Caco-2 (cell line): ENCODE measurements at regions not wholly inside any gene's neighbourhood (a gene's known extent, or its start where the extent isn't known, plus 50 kb on each side); places are given as distances from the start of the nearest gene placed in this dataset.

Source experiments
- BruUV-seq: library from RNA; stranded (reverse); fragments of 400-500 nt; replicated peaks from 2 replicates; lab custom pipeline; 2021; lab: Mats Ljungman, UMichigan
- CTCF ChIA-PET: fragments of 300-600 bp; sonication (Branson Sonifier 250); formaldehyde crosslinking; loops from one replicate; lab custom pipeline; 2022; ENCODE audit warnings: antibody characterized with exemption; lab: Charles Lee
- POLR2A ChIA-PET: fragments of 300-600 bp; sonication (Branson Sonifier 250); formaldehyde crosslinking; loops from one replicate; lab custom pipeline; 2022; ENCODE audit warnings: antibody characterized with exemption; lab: Charles Lee
- DNase-seq, 2 experiments: peaks; one replicate each; pipeline versions ENCODE4 v3.0.0 to v3.0.0-alpha.2; 2020 to 2022
- H3K27me3 ChIP-seq: replicated peaks from 2 replicates; pipeline ENCODE4 v1.6.0; 2011; ENCODE audit warnings: low read length; ENCODE audit not compliant: control insufficient read depth, insufficient read depth
- H3K36me3 ChIP-seq: 2 replicates; pipeline ENCODE4 v1.5.1; 2011; ENCODE audit warnings: low read length; ENCODE audit not compliant: control insufficient read depth, insufficient read depth
- H3K4me1 ChIP-seq: fragments of 250-450 bp; sonication (Bioruptor Pico); 2 replicates; pipeline ENCODE4 v1.5.1; 2020; ENCODE audit warnings: mild to moderate bottlenecking
- H3K4me3 ChIP-seq: 2 replicates; pipeline ENCODE4 v1.5.1; 2011; ENCODE audit warnings: low read depth, mild to moderate bottlenecking, control low read depth, low read length
- H3K9me3 ChIP-seq: fragments of 250-450 bp; sonication (Bioruptor Pico); 2 replicates; pipeline ENCODE4 v1.5.1; 2020; ENCODE audit warnings: mild to moderate bottlenecking, moderate library complexity
- H3K27ac Mint-ChIP-seq: one replicate; pipeline ENCODE4 v1.8.0; 2022; ENCODE audit warnings: mixed read lengths; ENCODE audit not compliant: unreplicated experiment
- H3K27me3 Mint-ChIP-seq: one replicate; pipeline ENCODE4 v1.8.0; 2022; ENCODE audit warnings: mixed read lengths; ENCODE audit not compliant: insufficient read depth, unreplicated experiment
- H3K36me3 Mint-ChIP-seq: one replicate; pipeline ENCODE4 v1.8.0; 2022; ENCODE audit warnings: mild to moderate bottlenecking, mixed read lengths; ENCODE audit not compliant: insufficient read depth, unreplicated experiment
- H3K4me1 Mint-ChIP-seq: one replicate; pipeline ENCODE4 v1.8.0; 2022; ENCODE audit warnings: low read depth, mixed read lengths; ENCODE audit not compliant: unreplicated experiment
- H3K4me3 Mint-ChIP-seq: one replicate; pipeline ENCODE4 v1.8.0; 2022; ENCODE audit warnings: mild to moderate bottlenecking, moderate library complexity, mixed read lengths; ENCODE audit not compliant: unreplicated experiment
- H3K9me3 Mint-ChIP-seq: one replicate; pipeline ENCODE4 v1.8.0; 2022; ENCODE audit warnings: mixed read lengths; ENCODE audit not compliant: unreplicated experiment
- intact Hi-C: fragments of 100-400 bp; cut with micrococcal nuclease; formaldehyde crosslinking; loops from one replicate; pipeline ENCODE4 v1.10.0; 2022; ENCODE audit not compliant: unreplicated experiment
- TF ChIP-seq, protein P1 (sequence below), 2 experiments: fragments of 200-600 bp in 1 of 2; IDR thresholded peaks; 1 replicate in 1 of 2; 2 replicates in 1 of 2; pipeline versions ENCODE4 v1.5.1 to v1.8.0; 2011 to 2022; ENCODE audit warnings: antibody characterized with exemption in 1 of 2, control low read depth in 1 of 2, inconsistent platforms in 1 of 2, low read depth in 1 of 2, low read length in 1 of 2, mild to moderate bottlenecking in 1 of 2, moderate library complexity in 1 of 2; ENCODE audit not compliant: insufficient read depth in 1 of 2, severe bottlenecking in 1 of 2, unreplicated experiment in 1 of 2

DNA sequence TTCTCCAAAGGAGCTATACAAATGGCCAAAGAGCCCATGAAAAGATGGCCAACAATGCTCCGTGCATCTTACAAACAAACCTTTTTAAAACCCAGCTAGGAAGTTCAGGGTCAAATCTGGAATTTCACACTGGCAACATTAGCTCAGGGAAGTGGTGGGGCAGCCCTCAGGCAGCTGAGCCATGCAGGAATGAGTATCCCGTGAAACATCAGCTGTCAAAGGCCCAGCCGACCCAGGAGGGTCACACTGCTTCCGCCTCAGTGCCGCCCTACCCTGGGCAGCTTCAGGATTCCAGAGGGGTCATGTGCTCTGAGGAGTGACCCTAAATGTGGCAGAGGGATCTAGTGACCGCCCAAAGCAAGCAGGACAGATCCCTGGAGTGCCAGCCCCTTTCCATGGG lies 73.4 kb downstream of the LINC01488 start:
- intact Hi-C loops, result no loop called here
- H3K4me1 ChIP-seq, result no peaks in the 10 kb centered on the region
- peak in 1 of 2 experiments; percentile 31 for DNase-seq
- Mint-ChIP-seq H3K36me3 (no peaks in the 10 kb centered on the region), H3K9me3 (peaks cover 19% of the 10 kb centered on the region), H3K27ac (no peak overlapping the region), H3K4me3 (no peak overlapping the region), H3K4me1 (no peaks in the 10 kb centered on the region), H3K27me3 (no peaks in the 10 kb centered on the region)
- no peaks in the 10 kb centered on the region for H3K36me3 ChIP-seq
- peaks cover 21% of the 10 kb centered on the region for H3K9me3 ChIP-seq
- H3K4me3 ChIP-seq, result no peak overlapping the region
- no TSS peak for BruUV-seq
- ChIA-PET CTCF (interaction anchor here (0.7 kb wide), 1 partner anchor 21 kb away, joined by 6 read pairs; no protein-coding TSS in a partner anchor), POLR2A (interaction anchor here (0.7 kb wide), 1 partner anchor 39 kb away, joined by 9 read pairs; no protein-coding TSS in a partner anchor)
- no peaks in the 10 kb centered on the region for H3K27me3 ChIP-seq
- TF ChIP-seq, protein P1, sequence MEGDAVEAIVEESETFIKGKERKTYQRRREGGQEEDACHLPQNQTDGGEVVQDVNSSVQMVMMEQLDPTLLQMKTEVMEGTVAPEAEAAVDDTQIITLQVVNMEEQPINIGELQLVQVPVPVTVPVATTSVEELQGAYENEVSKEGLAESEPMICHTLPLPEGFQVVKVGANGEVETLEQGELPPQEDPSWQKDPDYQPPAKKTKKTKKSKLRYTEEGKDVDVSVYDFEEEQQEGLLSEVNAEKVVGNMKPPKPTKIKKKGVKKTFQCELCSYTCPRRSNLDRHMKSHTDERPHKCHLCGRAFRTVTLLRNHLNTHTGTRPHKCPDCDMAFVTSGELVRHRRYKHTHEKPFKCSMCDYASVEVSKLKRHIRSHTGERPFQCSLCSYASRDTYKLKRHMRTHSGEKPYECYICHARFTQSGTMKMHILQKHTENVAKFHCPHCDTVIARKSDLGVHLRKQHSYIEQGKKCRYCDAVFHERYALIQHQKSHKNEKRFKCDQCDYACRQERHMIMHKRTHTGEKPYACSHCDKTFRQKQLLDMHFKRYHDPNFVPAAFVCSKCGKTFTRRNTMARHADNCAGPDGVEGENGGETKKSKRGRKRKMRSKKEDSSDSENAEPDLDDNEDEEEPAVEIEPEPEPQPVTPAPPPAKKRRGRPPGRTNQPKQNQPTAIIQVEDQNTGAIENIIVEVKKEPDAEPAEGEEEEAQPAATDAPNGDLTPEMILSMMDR (IDR thresholded peaks at IDR 0.05; ENCODE audit: insufficient read depth in 1 of 2, low read depth in 1 of 2, low read length in 1 of 2, severe bottlenecking in 1 of 2, unreplicated experiment in 1 of 2), result no peak

DNA sequence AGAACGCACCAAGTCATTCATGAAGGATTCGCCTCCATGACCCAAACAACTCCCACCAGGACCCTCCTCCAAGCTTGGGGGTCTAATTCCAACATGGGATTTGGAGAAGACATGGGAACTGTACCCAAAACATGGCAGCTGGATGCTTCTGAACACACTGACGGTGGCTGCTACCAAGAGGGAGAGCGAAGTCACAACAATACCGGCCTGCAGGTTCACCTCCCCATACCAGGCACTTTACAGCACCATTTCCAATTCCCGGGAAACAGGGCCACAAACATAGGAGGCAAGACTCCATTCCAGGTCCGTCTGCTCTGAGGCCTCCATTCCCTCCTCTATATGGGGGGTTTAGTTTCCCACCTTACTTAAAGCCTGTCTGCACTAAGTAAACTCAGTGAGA lies 75.8 kb downstream of the LINC01488 start:
- H3K4me1 Mint-ChIP-seq, result no peaks in the 10 kb centered on the region
- peaks cover 2% of the 10 kb centered on the region for H3K9me3 Mint-ChIP-seq
- TF ChIP-seq, protein P1 (IDR thresholded peaks at IDR 0.05; ENCODE audit: insufficient read depth in 1 of 2, low read depth in 1 of 2, low read length in 1 of 2, severe bottlenecking in 1 of 2, unreplicated experiment in 1 of 2), result no peak
- H3K4me1 ChIP-seq, result no peaks in the 10 kb centered on the region
- H3K27me3 ChIP-seq, result no peaks in the 10 kb centered on the region
- H3K4me3 Mint-ChIP-seq, result no peak overlapping the region
- BruUV-seq, result no TSS peak
- ChIA-PET CTCF (no interaction called here), POLR2A (no interaction called here)
- H3K27ac Mint-ChIP-seq, result no peak overlapping the region
- intact Hi-C loops, result no loop called here
- H3K36me3 Mint-ChIP-seq, result no peaks in the 10 kb centered on the region
- H3K9me3 ChIP-seq, result no peaks in the 10 kb centered on the region
- DNase-seq, result peak in 1 of 2 experiments; percentile 22
- no peak overlapping the region for H3K4me3 ChIP-seq
- no peaks in the 10 kb centered on the region for H3K36me3 ChIP-seq
- H3K27me3 Mint-ChIP-seq, result no peaks in the 10 kb centered on the region

DNA sequence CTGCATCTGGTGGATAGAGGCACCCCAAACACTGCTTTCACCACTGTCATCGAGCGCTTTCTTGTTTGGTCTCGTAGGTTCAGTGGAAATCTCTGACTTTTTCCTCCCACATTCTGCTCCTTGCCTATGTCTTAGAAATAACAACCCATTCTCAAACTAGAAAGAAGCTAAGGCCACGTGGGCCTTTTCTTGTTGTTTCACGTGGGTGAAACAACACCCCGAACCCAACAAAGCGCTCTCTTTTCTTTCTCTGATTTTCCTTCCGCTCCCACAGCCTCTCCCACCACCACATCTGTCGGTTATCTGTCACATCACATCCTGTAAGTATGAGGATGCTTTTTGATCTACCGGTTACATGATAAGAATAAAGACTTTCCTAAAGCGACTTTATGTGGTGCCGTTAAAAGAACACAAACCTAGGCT lies 77.1 kb downstream of the LINC01488 start:
- Histone ChIP-seq H3K36me3 (no peaks in the 10 kb centered on the region), H3K4me3 (no peak overlapping the region), H3K27me3 (no peaks in the 10 kb centered on the region), H3K9me3 (no peaks in the 10 kb centered on the region), H3K4me1 (no peaks in the 10 kb centered on the region)
- no TSS peak for BruUV-seq
- peaks cover 8% of the 10 kb centered on the region for H3K9me3 Mint-ChIP-seq
- H3K27ac Mint-ChIP-seq, result no peak overlapping the region
- intact Hi-C loops, result no loop called here
- TF ChIP-seq, protein P1 (IDR thresholded peaks at IDR 0.05; ENCODE audit: insufficient read depth in 1 of 2, low read depth in 1 of 2, low read length in 1 of 2, severe bottlenecking in 1 of 2, unreplicated experiment in 1 of 2), result no peak
- no peaks in the 10 kb centered on the region for H3K27me3 Mint-ChIP-seq
- no peak for DNase-seq
- no peaks in the 10 kb centered on the region for H3K36me3 Mint-ChIP-seq
- H3K4me3 Mint-ChIP-seq, result no peak overlapping the region
- H3K4me1 Mint-ChIP-seq, result no peaks in the 10 kb centered on the region
- ChIA-PET POLR2A (no interaction called here), CTCF (no interaction called here)
